ENCODE measurements at regions not wholly inside any gene's neighbourhood (a gene's known extent, or its start where the extent isn't known, plus 50 kb on each side); places are given as distances from the start of the nearest gene placed in this dataset.

GRCh38 chr9:134591082-134591571, 50.5 kb upstream of the COL5A1 start:
- TF ChIP-seq CTCF (IDR thresholded peaks at IDR 0.05) (no peak), POLR2A (IDR thresholded peaks at IDR 0.05) (no peak)
- no peak for ATAC-seq
- WGBS, 2 donors = 48% methylated on average over 11 of the region's 11 CpGs

GRCh38 chr9:134591573-134591981, 50.0 kb upstream of the COL5A1 start:
- H3K36me3 ChIP-seq (replicated peaks in 1 of 2; ENCODE audit: insufficient read depth in 1 of 2, low read depth in 2 of 2) = no peaks in the 10 kb centered on the region
- intact Hi-C loops (cut with DNase I) = no loop called here
- WGBS, 2 donors = 37 to 46% methylated on average over 5 of the region's 5 CpGs
- H3K27ac ChIP-seq = peak overlapping the region in 1 of 4 donors; percentile 47
- TF ChIP-seq POLR2A (IDR thresholded peaks at IDR 0.05) (no peak), CTCF (IDR thresholded peaks at IDR 0.05) (no peak)
- H3K9me3 ChIP-seq = no peaks in the 10 kb centered on the region
- peaks cover 0 to 3% of the 10 kb centered on the region in 2 donors for H3K27me3 ChIP-seq
- H3K4me3 ChIP-seq = no peak overlapping the region
- no peaks in the 10 kb centered on the region for H3K4me1 ChIP-seq
- peak; percentile 21 for ATAC-seq
- DNase-seq = no peak

More at GRCh38 chr9:134591082-134591571, 50.5 kb upstream of the COL5A1 start:
- intact Hi-C loops (cut with DNase I) = no loop called here
- Histone ChIP-seq H3K4me3 (no peak overlapping the region), H3K27ac (no peak overlapping the region), H3K4me1 (no peaks in the 10 kb centered on the region), H3K9me3 (no peaks in the 10 kb centered on the region), H3K36me3 (replicated peaks in 1 of 2; ENCODE audit: insufficient read depth in 1 of 2, low read depth in 2 of 2) (no peaks in the 10 kb centered on the region), H3K27me3 (peaks cover 0 to 3% of the 10 kb centered on the region in 2 donors)
- DNase-seq = no peak

All from body of pancreas (tissue), 4 donors.